Skeletal muscle satellite cell (primary cell): ENCODE measurements at regions not wholly inside any gene's neighbourhood (a gene's known extent, or its start where the extent isn't known, plus 50 kb on each side); places are given as distances from the start of the nearest gene placed in this dataset.

Experiments used
- H3K27me3 ChIP-seq: 2 replicates; pipeline ENCODE4 v1.7.0; 2013; ENCODE audit warnings: low read length; ENCODE audit not compliant: control insufficient read depth, insufficient read depth
- H3K36me3 ChIP-seq: 2 replicates; pipeline ENCODE4 v1.7.0; 2013; ENCODE audit warnings: mild to moderate bottlenecking, control low read depth, low read length; ENCODE audit not compliant: insufficient read depth
- H3K4me1 ChIP-seq: 2 replicates; pipeline ENCODE4 v1.7.0; 2013; ENCODE audit warnings: low read length; ENCODE audit not compliant: control insufficient read depth, insufficient read depth
- H3K4me2 ChIP-seq: 2 replicates; pipeline ENCODE4 v1.7.0; 2013; ENCODE audit warnings: mild to moderate bottlenecking, low read length
- H3K4me3 ChIP-seq: 2 replicates; pipeline ENCODE4 v1.7.0; 2013; ENCODE audit warnings: low read length
- H3K9ac ChIP-seq: 2 replicates; pipeline ENCODE4 v1.7.0; 2013; ENCODE audit warnings: mild to moderate bottlenecking, low read depth, low read length, moderate library complexity
- H3K9me3 ChIP-seq: replicated peaks from 2 replicates; pipeline ENCODE4 v1.7.0; 2013; ENCODE audit warnings: mild to moderate bottlenecking, control low read depth, low read length

DNA sequence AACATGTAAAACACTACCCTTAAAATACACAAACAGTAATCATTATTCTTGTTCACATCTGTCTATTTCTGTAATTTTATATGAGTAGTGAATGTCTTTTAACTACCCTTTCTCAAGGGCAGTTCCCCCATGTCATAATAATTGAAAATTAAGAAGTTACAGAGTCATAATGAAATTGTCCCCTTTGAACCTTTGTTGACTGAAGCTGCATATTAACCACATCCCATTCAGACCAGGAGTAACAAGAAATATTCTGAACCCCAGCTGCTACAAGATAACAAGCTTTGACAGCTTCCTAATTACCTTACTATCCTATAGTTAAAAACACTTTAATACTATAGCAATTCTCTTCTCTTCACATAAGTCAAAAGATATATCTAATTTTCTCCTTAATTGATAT is 635.9 kb upstream of the SUCLG2 start:
- H3K9ac ChIP-seq: no peak overlapping the region
- H3K36me3 ChIP-seq: no peaks in the 10 kb centered on the region
- no peaks in the 10 kb centered on the region for H3K4me1 ChIP-seq
- no peaks in the 10 kb centered on the region for H3K9me3 ChIP-seq
- no peak overlapping the region for H3K4me3 ChIP-seq
- H3K4me2 ChIP-seq: no peak overlapping the region
- H3K27me3 ChIP-seq: no peaks in the 10 kb centered on the region

DNA sequence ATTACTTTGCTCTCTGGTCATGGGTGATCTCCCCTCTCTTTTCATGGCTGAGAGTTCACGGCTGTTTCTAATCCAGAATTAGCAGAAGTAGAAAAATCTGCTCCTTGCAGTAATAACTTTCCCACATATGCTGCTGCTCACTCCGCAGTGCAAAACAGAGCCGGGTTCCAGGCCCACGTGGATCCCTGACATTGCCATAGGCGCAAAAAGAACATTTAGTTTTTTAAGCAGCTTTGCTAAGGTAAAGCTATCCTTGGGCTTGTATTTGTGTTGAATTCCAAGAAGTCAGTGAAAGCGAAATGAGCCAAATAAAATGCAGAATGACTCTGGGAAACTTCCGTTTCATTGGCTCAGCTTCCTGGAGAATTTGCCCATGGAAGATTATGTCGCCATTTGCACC is 633.7 kb upstream of the SUCLG2 start:
- Histone ChIP-seq H3K27me3 (no peaks in the 10 kb centered on the region), H3K4me2 (no peak overlapping the region), H3K36me3 (no peaks in the 10 kb centered on the region), H3K4me3 (no peak overlapping the region), H3K9me3 (no peaks in the 10 kb centered on the region), H3K9ac (no peak overlapping the region), H3K4me1 (no peaks in the 10 kb centered on the region)

DNA sequence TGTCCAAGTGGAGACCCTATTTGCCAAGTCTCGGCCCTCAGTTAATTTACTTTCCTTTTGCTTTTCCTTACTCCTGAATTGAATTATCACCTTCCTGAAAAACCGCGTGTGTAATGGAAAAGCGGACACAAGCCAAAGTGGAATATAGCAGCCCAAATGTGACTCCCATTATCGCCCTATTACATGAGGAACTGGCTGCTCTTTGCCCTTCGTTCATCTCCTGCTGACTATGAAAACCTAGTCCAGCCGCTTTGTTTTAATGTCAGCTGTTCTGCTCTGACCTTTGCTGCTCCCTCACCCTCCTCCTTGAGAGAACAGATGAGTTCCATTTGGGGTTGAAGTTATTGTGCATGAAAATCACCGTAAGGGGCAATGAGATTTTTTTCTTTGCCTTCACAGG is 632.7 kb upstream of the SUCLG2 start:
- H3K27me3 ChIP-seq: no peaks in the 10 kb centered on the region
- H3K4me2 ChIP-seq: no peak overlapping the region
- H3K4me3 ChIP-seq: no peak overlapping the region
- H3K9me3 ChIP-seq: no peaks in the 10 kb centered on the region
- no peaks in the 10 kb centered on the region for H3K4me1 ChIP-seq
- no peak overlapping the region for H3K9ac ChIP-seq
- no peaks in the 10 kb centered on the region for H3K36me3 ChIP-seq

DNA sequence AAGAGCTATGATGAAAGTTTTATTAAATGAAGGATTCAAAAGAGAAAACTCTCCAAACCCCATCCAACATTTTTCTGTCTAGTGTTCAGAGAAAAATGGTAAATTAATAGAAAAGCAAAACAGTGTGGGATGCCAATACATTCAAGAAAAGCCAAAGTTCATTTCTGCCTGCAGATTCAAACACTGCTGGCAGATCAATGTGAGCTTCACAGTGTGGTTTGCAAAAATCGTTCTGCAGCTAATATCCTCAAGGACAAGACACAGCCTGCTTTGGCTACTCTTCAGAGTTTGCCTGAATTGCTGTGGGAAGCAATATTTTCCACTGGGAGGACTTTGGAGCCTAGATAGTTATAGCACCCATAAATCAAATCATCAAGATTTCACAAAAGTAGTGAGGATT is 619.9 kb upstream of the SUCLG2 start:
- Histone ChIP-seq H3K27me3 (no peaks in the 10 kb centered on the region), H3K36me3 (no peaks in the 10 kb centered on the region), H3K4me3 (no peak overlapping the region), H3K9ac (no peak overlapping the region), H3K4me1 (no peaks in the 10 kb centered on the region), H3K9me3 (no peaks in the 10 kb centered on the region), H3K4me2 (no peak overlapping the region)

DNA sequence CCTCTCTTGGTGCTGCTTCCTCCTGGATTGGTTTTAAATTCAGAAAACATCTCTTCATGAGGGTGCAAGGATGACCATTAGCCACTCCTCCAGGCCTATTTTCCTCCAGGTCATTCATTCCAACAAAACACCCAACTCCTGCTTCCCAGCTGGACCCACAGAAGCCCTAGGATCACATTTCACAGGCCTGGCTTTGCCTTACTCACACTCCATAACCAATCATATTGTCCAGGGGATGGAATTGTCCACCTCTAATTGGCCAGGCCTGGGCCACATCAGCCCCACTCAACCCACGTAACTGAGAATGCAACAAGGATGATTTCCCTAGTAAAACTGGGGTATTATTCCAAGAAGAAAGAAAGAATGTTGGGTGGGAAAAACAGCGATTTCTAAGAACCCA is 616.7 kb upstream of the SUCLG2 start:
- H3K4me2 ChIP-seq: no peak overlapping the region
- H3K9ac ChIP-seq: no peak overlapping the region
- H3K36me3 ChIP-seq: no peaks in the 10 kb centered on the region
- H3K4me3 ChIP-seq: no peak overlapping the region
- H3K4me1 ChIP-seq: no peaks in the 10 kb centered on the region
- no peaks in the 10 kb centered on the region for H3K27me3 ChIP-seq
- H3K9me3 ChIP-seq: no peaks in the 10 kb centered on the region

DNA sequence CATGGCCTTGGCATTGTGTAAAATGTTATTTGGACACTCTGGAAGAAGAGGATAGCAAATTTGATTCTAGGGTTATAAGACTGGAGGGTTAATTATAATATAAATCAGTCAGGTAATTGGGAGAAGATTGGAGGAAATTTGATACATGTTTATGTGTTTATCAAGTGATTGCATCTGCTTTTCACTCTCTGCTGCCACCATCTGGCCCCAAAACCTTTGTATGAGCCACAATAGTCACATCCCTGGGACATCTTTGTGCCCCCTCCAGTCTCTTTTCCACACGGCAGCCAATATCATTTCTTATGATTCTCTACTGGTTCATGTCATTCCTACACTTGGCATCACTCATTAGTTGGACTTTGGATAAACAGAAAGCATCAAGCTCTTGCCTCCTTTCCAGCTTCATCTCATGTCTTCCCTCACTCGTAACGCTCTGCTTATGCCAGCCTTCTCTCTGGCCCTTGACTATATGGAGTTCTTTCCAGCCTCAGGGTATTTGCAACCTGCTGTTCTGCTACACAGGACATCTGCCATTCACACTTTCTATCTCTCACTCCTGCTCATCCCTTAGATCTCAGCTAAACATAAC is 602.3 kb upstream of the SUCLG2 start:
- H3K27me3 ChIP-seq: no peaks in the 10 kb centered on the region
- no peak overlapping the region for H3K4me3 ChIP-seq
- no peaks in the 10 kb centered on the region for H3K36me3 ChIP-seq
- peaks cover 3% of the 10 kb centered on the region for H3K9me3 ChIP-seq
- H3K9ac ChIP-seq: no peak overlapping the region
- no peaks in the 10 kb centered on the region for H3K4me1 ChIP-seq
- H3K4me2 ChIP-seq: no peak overlapping the region

DNA sequence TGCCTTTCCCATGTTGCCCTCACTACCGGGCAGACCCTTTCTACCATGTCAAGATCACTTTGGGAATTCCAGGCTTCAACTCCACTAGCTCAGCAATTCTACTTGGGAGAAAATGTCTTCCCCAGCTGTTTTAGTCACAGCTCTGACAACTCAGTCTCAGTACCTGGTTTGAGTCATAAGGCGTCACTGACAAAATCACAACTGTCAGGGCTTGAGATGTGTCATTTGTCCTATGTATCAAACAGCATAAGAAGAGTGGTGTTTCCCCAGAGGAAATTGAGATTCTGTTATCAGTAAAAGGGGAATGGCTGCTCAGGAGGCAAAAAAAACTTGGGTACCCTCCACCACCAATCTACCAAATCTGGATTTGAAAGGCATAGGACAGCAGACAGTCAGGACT is 594.9 kb upstream of the SUCLG2 start:
- no peaks in the 10 kb centered on the region for H3K9me3 ChIP-seq
- no peak overlapping the region for H3K9ac ChIP-seq
- H3K27me3 ChIP-seq: no peaks in the 10 kb centered on the region
- H3K36me3 ChIP-seq: no peaks in the 10 kb centered on the region
- H3K4me2 ChIP-seq: no peak overlapping the region
- no peak overlapping the region for H3K4me3 ChIP-seq
- H3K4me1 ChIP-seq: no peaks in the 10 kb centered on the region

DNA sequence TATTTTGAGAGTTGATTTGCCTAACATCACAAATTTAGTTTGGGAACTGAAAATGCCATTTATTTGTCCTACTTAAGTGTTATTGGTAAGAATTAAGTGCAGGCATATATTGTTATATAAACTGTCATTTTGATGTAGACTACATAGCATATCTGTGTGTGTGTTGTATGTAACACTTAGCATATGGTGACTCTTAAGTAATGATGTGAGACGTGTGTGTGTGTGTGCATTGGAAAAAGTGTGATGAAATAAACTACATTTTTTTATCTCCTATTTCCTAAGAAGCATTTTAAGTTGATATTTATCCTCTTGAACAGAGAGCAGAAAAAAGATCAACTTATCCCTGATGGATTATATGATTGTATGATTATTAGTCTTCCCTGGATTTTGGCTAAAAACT is 588.2 kb upstream of the SUCLG2 start:
- Histone ChIP-seq H3K9me3 (no peaks in the 10 kb centered on the region), H3K9ac (no peak overlapping the region), H3K4me2 (no peak overlapping the region), H3K4me1 (no peaks in the 10 kb centered on the region), H3K4me3 (no peak overlapping the region), H3K27me3 (no peaks in the 10 kb centered on the region), H3K36me3 (no peaks in the 10 kb centered on the region)

DNA sequence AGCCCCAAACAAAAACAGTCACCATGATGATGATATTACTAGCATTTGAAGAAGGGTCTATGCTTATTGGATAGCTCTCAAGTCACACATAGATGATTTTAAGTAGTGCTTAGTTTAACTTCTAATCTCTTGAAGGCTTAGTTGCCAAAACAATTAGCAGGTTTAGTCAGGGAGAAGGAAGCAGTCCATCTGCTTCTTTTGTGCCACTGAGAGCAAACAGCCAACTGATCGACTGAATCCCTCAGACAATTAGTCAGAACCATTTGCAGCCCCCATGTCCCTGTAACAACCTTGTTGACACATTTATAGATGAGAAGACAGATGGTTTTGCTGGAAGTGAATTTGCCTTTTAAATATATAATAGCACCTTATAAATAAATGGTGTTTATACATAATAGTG is 585.1 kb upstream of the SUCLG2 start:
- no peak overlapping the region for H3K4me3 ChIP-seq
- H3K9me3 ChIP-seq: no peaks in the 10 kb centered on the region
- H3K4me2 ChIP-seq: no peak overlapping the region
- no peak overlapping the region for H3K9ac ChIP-seq
- no peaks in the 10 kb centered on the region for H3K36me3 ChIP-seq
- no peaks in the 10 kb centered on the region for H3K4me1 ChIP-seq
- H3K27me3 ChIP-seq: no peaks in the 10 kb centered on the region

DNA sequence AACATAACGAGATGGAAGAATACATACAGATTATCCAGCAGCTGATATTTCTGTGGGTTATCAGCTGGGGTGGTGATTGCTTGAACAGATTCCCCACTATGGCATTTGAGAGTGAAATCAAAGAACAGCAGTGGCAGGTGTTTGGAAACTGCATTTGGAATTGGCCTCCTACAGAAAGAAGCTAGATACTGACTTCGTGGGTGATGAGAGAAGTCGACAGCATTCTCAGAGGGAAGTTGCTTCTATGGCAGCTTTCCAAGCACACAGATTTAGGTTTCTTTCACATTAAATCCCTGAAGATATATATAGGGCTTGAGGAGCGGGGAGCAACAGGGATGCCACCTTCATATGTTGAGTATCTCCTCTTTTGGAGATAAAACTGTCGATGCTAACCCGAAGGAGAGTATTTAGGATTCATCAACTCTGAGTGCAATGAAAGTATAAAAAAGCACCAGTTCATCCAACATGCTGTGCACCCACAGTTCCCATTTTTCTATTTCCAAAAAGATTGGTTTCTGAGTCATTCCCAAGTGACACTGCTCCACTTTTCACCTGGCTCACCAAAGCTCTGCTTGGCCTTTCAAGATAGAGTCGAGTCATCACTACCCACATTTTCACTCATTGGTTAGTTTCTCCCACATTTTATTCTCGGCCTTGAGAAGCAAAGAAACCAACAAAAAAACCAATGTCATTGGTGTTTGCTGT is 579.8 kb upstream of the SUCLG2 start:
- no peaks in the 10 kb centered on the region for H3K4me1 ChIP-seq
- no peaks in the 10 kb centered on the region for H3K9me3 ChIP-seq
- no peaks in the 10 kb centered on the region for H3K36me3 ChIP-seq
- H3K4me3 ChIP-seq: no peak overlapping the region
- H3K27me3 ChIP-seq: no peaks in the 10 kb centered on the region
- H3K9ac ChIP-seq: no peak overlapping the region
- no peak overlapping the region for H3K4me2 ChIP-seq

DNA sequence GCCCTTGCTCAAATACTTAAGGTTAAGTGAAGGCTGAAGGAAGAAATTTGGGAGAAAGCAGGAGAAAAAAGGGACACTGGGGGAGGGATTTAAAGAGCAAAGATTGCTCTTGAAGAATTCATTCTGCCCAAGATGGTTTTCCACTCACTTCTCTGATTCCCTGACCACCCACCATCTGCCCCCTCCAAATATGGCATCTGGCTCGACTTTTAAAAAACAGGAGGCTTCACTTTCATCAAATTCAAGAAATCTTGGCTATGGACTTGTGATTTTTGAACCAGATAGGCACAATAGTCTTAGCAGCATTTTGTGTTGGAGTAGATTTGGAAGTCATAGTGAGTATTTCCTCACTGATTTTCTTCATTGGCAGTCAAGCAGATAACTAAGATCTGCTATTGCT is 574.4 kb upstream of the SUCLG2 start:
- no peak overlapping the region for H3K9ac ChIP-seq
- no peak overlapping the region for H3K4me2 ChIP-seq
- no peak overlapping the region for H3K4me3 ChIP-seq
- H3K27me3 ChIP-seq: no peaks in the 10 kb centered on the region
- H3K4me1 ChIP-seq: no peaks in the 10 kb centered on the region
- no peaks in the 10 kb centered on the region for H3K36me3 ChIP-seq
- H3K9me3 ChIP-seq: no peaks in the 10 kb centered on the region

DNA sequence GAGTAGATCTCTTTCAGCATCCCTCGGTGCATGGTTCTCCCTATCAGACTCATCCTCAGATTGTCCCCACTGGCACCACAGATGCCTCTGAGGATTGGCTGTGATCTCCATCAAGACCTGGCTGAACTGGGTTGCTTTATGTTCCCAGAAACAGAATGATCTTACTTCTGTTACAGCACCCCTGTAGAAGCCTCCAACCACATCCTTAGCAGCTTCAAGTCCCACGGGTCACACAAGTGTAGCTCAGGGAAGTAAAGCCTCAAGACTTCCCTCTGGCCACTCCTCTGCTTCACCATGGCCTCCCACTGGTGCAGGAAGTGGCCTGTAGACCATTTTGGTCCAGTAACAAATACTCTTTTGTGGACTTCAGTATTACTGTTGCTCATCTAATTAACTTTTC is 566.4 kb upstream of the SUCLG2 start:
- H3K9me3 ChIP-seq: no peaks in the 10 kb centered on the region
- no peaks in the 10 kb centered on the region for H3K4me1 ChIP-seq
- H3K9ac ChIP-seq: no peak overlapping the region
- H3K4me2 ChIP-seq: no peak overlapping the region
- no peaks in the 10 kb centered on the region for H3K27me3 ChIP-seq
- no peaks in the 10 kb centered on the region for H3K36me3 ChIP-seq
- H3K4me3 ChIP-seq: no peak overlapping the region
